ENCODE measurements at regions not wholly inside any gene's neighbourhood (a gene's known extent, or its start where the extent isn't known, plus 50 kb on each side); places are given as distances from the start of the nearest gene placed in this dataset.

DNA sequence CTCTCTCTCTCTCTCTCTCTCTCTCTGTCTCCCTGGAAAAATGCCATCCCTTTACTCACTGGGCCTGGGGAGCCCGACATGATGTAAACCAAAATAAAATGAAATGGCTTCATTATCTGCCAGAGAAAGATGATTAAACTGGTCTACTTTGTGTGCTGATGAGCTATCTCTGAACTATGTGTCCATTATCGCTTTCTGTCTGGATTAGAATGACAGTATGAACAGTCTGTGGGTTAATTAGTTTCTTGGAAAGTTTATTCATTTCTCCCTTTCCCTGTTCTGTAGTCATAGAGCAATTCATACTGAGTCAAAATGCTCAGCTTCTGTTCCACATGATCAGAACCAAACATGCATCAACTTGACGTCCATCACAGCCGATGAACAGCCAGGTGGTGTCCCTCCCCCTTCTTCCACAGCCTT lies 72.4 kb upstream of the KCND3 start:
- no peak for TF ChIP-seq POLR2A (IDR thresholded peaks at IDR 0.05; ENCODE audit: low read depth, low read length)
- no peak for TF ChIP-seq TAF1 (IDR thresholded peaks at IDR 0.05; ENCODE audit: borderline replicate concordance, low read depth, low read length)
- TF ChIP-seq POLR2AphosphoS5 (IDR thresholded peaks at IDR 0.05; ENCODE audit: low read depth, low read length) = no peak
- FAIRE-seq (no peak), DNase-seq (ENCODE audit: insufficient read length) (no peak)

DNA sequence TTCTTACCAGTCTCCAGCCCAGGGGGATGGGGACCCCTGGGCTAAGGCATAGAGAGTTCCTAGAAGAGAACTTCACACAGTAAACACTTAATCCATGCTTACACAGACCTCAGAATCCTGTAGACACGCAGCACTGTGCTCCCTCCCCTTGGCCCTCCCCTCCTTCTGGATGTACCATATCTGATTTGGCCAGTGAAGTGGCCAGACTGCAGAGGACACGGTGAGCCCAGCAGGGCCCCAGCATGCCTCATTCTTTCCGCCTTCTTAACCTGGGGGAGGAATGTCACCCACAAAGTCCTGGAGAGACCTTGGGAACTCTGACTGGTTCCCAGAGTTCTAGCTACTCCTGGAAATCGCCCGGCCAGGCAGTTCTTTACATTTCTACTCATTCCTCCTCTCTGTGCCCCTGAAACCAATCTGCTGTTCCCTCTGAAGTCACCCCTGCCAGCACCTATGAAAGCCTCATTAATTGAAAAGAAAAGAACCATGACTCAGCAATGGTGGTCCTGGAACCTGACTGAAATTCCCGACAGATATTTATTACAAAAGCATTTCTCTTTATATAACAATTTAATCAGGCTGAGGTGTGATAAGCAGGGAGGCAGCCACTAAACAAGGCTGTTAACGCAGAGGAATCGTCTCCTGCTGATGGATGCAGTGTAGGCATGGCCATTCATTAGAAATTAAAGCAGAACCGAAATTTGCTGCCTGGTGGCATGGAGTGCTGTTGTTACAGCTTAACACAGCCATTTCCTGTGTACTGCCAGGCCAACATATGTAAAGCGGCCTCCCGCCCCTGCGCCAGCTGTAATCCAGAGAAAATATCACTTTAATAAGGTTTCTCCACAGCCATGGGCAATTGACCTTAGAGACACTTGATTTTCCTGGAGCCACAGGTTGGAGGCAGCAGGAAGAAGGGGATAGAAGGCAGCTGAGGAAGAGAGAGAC lies 74.6 kb upstream of the KCND3 start:
- FAIRE-seq = no peak
- no peak for DNase-seq (ENCODE audit: insufficient read length)
- no peak for TF ChIP-seq POLR2AphosphoS5 (IDR thresholded peaks at IDR 0.05; ENCODE audit: low read depth, low read length)
- TF ChIP-seq POLR2A (IDR thresholded peaks at IDR 0.05; ENCODE audit: low read depth, low read length) = no peak
- no peak for TF ChIP-seq TAF1 (IDR thresholded peaks at IDR 0.05; ENCODE audit: borderline replicate concordance, low read depth, low read length)

DNA sequence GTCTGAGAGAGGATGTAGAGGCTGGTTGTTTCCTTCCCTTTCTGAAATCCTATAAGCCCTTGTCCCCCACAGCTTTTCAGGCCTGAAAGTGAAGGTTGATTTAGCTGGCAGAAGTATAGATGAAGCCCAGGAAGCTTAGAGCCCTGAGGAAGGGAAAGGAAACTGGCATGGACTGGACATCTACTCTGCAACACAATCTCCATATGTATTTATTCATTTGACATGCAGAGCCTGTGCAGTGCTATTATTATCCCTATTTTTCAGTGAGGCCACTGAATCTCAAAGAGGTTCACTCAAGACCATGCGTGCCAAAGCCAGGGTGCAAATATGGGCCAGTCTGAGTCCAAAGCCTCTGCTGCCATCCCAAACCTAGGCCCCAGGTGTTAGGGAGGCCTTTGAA lies 78.5 kb upstream of the KCND3 start:
- FAIRE-seq = no peak

DNA sequence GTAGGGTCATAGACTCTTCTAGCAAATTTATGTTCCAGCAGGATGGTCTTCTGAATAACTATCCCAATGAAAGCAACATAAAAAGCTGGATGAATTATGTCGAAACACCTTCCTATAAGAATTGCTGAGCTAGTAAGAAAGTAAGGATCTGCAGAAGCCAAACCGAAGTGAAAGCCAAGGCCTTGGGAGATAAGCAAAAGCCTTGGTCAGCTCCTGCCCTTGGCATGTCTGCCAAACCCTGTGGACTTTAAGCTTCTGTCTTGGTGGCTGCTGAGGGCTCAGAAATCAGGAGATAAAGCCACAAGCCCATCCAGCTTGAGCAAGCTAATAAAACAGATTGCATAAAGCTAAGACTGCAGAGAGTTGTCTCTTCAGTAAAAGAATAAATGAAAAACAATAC lies 81.2 kb upstream of the KCND3 start:
- no peak for DNase-seq (ENCODE audit: insufficient read length)
- TF ChIP-seq TAF1 (IDR thresholded peaks at IDR 0.05; ENCODE audit: borderline replicate concordance, low read depth, low read length) (no peak), POLR2AphosphoS5 (IDR thresholded peaks at IDR 0.05; ENCODE audit: low read depth, low read length) (no peak), POLR2A (IDR thresholded peaks at IDR 0.05; ENCODE audit: low read depth, low read length) (no peak)
- no peak for FAIRE-seq

More for the DNA sequence above, 78.5 kb upstream of the KCND3 start:
- no peak for DNase-seq (ENCODE audit: insufficient read length)
- TF ChIP-seq TAF1 (IDR thresholded peaks at IDR 0.05; ENCODE audit: borderline replicate concordance, low read depth, low read length) = no peak
- no peak for TF ChIP-seq POLR2AphosphoS5 (IDR thresholded peaks at IDR 0.05; ENCODE audit: low read depth, low read length)
- no peak for TF ChIP-seq POLR2A (IDR thresholded peaks at IDR 0.05; ENCODE audit: low read depth, low read length)

DNA sequence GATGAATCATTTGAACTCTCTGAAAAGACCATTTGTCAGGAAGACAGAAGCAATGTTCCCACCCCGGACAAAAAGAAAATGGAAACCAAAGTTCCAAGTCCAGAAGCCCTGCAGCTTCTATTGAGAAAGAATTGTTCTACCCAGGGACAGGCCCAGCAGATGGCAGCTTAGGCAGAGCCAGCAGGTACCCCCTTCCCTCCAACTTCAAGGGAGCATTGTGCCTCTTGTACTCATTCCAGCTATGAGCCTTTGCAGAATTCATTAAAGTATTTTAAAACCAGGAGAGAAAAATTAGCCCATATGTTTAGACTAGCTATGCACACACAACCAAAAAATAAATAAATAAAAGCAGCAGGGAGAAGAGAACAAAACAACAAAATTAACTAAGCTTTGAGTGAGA lies 85.2 kb upstream of the KCND3 start:
- TF ChIP-seq POLR2A (IDR thresholded peaks at IDR 0.05; ENCODE audit: low read depth, low read length) (no peak), POLR2AphosphoS5 (IDR thresholded peaks at IDR 0.05; ENCODE audit: low read depth, low read length) (no peak), TAF1 (IDR thresholded peaks at IDR 0.05; ENCODE audit: borderline replicate concordance, low read depth, low read length) (no peak)
- DNase-seq (ENCODE audit: insufficient read length) (no peak), FAIRE-seq (no peak)

DNA sequence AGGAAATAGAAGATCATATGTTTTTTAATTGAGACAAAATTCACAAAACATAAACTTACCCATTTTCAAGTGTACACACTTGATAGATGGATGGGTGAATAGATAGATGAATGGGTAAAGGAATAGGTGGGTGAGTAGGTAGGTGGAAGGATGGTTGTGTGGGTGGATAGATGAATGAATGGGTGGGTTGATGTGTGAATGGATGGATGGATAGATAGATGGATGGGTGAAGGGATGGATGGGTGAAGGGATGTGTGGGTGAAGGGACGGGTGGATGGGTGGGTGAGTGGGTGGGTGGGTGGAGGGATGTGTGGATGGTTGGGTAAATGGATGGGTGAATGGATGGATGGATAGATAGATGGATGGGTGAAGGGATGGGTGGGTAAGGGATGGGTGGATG lies 86.1 kb upstream of the KCND3 start:
- TF ChIP-seq POLR2AphosphoS5 (IDR thresholded peaks at IDR 0.05; ENCODE audit: low read depth, low read length) = no peak
- no peak for FAIRE-seq

DNA sequence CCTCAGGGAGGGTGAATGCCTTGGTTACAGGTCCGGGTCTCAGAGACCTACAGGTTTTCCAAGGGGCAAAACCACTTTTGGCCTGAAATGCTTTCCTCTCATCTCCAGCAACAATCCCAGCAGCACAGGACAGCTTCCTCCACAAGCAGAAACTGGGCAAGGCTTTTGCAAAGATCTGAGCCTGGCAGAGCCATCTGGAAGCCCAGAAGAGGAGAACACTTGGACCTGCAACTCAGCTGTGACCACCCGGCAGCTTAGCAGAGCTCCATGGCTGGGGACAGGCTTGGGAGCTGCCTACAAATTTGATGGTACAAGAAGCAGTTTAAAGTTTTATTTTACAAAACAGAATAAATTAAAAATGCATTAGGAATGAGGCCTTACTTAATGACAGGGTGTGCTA lies 90.0 kb upstream of the KCND3 start:
- TF ChIP-seq TAF1 (IDR thresholded peaks at IDR 0.05; ENCODE audit: borderline replicate concordance, low read depth, low read length) = no peak
- no peak for TF ChIP-seq POLR2AphosphoS5 (IDR thresholded peaks at IDR 0.05; ENCODE audit: low read depth, low read length)
- TF ChIP-seq POLR2A (IDR thresholded peaks at IDR 0.05; ENCODE audit: low read depth, low read length) = no peak
- DNase-seq (ENCODE audit: insufficient read length) (no peak), FAIRE-seq (no peak)

More for the DNA sequence above, 86.1 kb upstream of the KCND3 start:
- no peak for DNase-seq (ENCODE audit: insufficient read length)

DNA sequence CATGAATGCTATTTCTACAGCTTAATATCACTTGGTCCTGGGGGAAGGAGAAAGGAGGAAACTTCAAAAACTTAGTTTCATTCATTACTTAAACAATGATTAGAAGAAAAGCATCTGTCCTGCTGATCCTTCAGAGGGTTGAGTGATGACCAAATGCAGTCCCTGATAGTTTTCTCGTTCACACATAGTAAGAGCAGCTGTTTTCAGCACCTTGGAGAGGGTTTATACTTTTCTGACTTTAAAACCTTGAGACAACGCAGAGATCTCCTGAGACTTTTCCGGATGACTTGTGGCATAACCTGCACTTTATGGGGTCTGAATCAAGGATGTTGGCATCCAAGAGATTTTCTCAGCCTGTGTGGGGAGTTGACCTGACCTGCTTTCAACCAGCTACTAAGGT lies 94.0 kb upstream of the KCND3 start:
- TF ChIP-seq POLR2AphosphoS5 (IDR thresholded peaks at IDR 0.05; ENCODE audit: low read depth, low read length) (no peak), TAF1 (IDR thresholded peaks at IDR 0.05; ENCODE audit: borderline replicate concordance, low read depth, low read length) (no peak), POLR2A (IDR thresholded peaks at IDR 0.05; ENCODE audit: low read depth, low read length) (no peak)
- DNase-seq (ENCODE audit: insufficient read length) (no peak), FAIRE-seq (no peak)

DNA sequence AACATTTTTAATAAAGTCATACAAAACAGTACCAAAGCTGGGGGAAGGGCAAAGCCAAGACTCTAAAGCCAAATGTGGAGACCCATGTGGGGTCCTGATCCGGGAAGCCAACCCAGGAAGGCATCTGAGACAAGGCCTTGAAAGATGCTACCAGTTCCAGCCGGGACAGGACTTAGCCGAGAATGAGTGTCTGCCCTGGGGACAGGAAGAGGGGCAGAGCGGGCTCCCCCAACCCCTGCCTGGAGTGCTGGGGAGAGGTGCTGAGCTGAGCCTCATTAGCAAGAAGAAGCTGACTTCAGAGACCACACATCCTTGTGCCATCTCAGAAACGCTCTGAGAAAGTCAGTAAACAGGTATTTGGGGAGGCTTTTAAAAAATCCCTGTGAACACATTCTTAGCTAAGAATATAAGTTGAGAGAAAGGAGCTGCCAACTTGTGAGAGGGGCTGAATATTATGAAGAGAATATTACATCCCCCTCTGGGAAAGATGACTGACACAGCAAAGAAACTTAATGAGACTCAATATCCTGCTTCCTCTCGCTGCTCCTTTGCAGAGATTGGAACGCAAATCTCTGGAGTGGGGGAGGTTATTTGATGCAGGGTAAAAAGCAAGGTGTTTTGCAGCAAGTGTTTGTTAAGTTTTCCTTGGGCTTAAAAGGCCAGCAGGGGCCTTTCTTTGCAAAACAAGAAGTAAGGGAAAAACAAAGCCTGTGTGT lies 103.3 kb upstream of the KCND3 start:
- FAIRE-seq = no peak
- TF ChIP-seq POLR2A (IDR thresholded peaks at IDR 0.05; ENCODE audit: low read depth, low read length) (no peak), POLR2AphosphoS5 (IDR thresholded peaks at IDR 0.05; ENCODE audit: low read depth, low read length) (no peak), TAF1 (IDR thresholded peaks at IDR 0.05; ENCODE audit: borderline replicate concordance, low read depth, low read length) (no peak)
- no peak for DNase-seq (ENCODE audit: insufficient read length)

DNA sequence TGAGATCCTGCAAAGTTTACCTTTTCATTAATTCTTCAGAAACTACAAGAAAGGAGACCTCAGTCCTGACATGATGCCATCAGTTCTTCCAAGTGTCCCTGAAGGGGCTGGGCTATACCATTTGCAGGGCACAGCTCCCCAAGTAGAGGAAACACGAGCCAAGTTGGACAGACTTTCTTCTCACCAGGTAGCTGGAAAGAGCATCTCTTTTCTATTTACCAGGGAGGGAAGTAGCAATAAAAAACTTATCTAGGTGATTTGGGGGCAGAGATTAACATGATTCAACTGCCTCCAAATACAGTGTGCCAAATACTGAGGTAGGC lies 103.9 kb upstream of the KCND3 start:
- TF ChIP-seq TAF1 (IDR thresholded peaks at IDR 0.05; ENCODE audit: borderline replicate concordance, low read depth, low read length) (no peak), POLR2A (IDR thresholded peaks at IDR 0.05; ENCODE audit: low read depth, low read length) (no peak), POLR2AphosphoS5 (IDR thresholded peaks at IDR 0.05; ENCODE audit: low read depth, low read length) (no peak)
- FAIRE-seq (no peak), DNase-seq (ENCODE audit: insufficient read length) (no peak)

DNA sequence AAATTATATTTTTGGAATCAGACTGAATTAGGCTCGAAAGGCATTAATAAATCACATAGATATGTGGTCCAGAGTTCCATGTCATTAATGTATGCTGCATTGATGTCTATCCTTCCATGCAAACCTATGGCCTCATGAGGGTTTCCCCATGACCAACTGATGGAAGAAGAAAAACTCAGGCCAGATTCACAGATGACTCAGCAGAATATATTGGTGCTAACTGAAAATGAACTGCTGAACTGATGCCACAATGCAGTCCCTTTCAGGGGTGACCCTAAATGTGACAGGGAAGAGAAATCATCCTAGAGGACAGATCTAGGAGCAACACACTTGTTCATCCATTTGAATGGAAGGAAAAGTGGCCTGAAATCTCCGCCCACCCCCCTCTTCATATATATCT lies 110.5 kb upstream of the KCND3 start:
- no peak for TF ChIP-seq POLR2AphosphoS5 (IDR thresholded peaks at IDR 0.05; ENCODE audit: low read depth, low read length)
- no peak for TF ChIP-seq TAF1 (IDR thresholded peaks at IDR 0.05; ENCODE audit: borderline replicate concordance, low read depth, low read length)
- no peak for TF ChIP-seq POLR2A (IDR thresholded peaks at IDR 0.05; ENCODE audit: low read depth, low read length)
- FAIRE-seq = no peak
- DNase-seq (ENCODE audit: insufficient read length) = no peak

DNA sequence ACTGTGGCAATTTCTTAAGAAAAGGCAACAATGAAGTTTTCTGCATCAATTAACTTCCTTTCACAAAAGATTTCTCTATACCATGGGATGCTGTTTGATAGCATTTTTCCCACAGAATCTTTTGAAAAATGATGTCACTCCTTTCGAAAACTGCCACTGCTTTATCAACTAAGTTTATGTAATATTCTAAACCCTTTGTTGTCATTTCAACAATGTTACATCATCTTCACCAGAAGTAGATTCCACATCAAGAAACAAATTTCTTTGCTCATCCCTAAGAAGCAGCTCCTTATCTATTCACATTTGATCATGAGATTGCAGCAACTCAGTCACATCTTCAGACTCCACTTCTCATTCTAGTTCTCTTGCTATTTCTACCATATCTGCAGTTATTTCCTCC lies 116.1 kb upstream of the KCND3 start:
- FAIRE-seq (no peak), DNase-seq (ENCODE audit: insufficient read length) (no peak)

More for the DNA sequence above, 116.1 kb upstream of the KCND3 start:
- TF ChIP-seq POLR2AphosphoS5 (IDR thresholded peaks at IDR 0.05; ENCODE audit: low read depth, low read length) (no peak), TAF1 (IDR thresholded peaks at IDR 0.05; ENCODE audit: borderline replicate concordance, low read depth, low read length) (no peak), POLR2A (IDR thresholded peaks at IDR 0.05; ENCODE audit: low read depth, low read length) (no peak)
